Chondrocyte (in vitro differentiated cells): ENCODE measurements at regions not wholly inside any gene's neighbourhood (a gene's known extent, or its start where the extent isn't known, plus 50 kb on each side); places are given as distances from the start of the nearest gene placed in this dataset.

Experiments used
- DNase-seq: peaks from one replicate; pipeline ENCODE4 v3.0.0; 2021; ENCODE audit warnings: mixed read lengths, low spot score
- H3K27ac Mint-ChIP-seq: one replicate; pipeline ENCODE4 v1.8.0; 2021; ENCODE audit warnings: mild to moderate bottlenecking, moderate library complexity, mixed read lengths; ENCODE audit not compliant: unreplicated experiment
- H3K27me3 Mint-ChIP-seq: 2 replicates; pipeline ENCODE4 v1.8.0; 2021; ENCODE audit warnings: low read depth, mixed read lengths
- H3K36me3 Mint-ChIP-seq: 2 replicates; pipeline ENCODE4 v1.8.0; 2021; ENCODE audit warnings: low read depth, mixed read lengths
- H3K4me1 Mint-ChIP-seq: 2 replicates; pipeline ENCODE4 v1.8.0; 2021; ENCODE audit warnings: low read depth, mild to moderate bottlenecking, mixed read lengths
- H3K4me3 Mint-ChIP-seq: one replicate; pipeline ENCODE4 v1.8.0; 2021; ENCODE audit warnings: mild to moderate bottlenecking, moderate library complexity, mixed read lengths; ENCODE audit not compliant: unreplicated experiment
- H3K9me3 Mint-ChIP-seq: 2 replicates; pipeline ENCODE4 v1.8.0; 2021; ENCODE audit warnings: low read depth, mixed read lengths
- TF ChIP-seq, protein P1 (sequence below): fragments of 200-600 bp; sonication (generic); IDR thresholded peaks from 2 replicates; pipeline ENCODE4 v1.5.0; 2021; ENCODE audit warnings: antibody characterized with exemption, mild to moderate bottlenecking, moderate library complexity

DNA sequence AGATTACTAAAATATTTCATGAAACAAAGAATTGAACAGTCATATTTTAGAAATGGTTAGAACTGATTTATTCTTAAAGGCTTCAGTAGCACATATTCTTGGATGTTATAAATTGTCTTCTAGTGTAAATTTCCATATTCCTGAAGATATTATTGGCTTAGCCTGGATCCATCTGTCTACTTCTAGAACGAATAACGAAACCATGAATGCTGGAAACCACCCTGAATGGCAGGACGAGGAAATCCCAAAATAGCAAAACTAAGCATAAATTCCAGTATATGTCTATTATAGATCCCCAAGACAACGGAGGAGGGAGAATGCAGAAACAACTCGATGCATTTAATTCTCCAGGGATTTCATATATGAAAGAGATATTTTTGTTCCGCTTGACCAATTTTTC is 2191.0 kb upstream of the ACO1 start:
- TF ChIP-seq, protein P1, sequence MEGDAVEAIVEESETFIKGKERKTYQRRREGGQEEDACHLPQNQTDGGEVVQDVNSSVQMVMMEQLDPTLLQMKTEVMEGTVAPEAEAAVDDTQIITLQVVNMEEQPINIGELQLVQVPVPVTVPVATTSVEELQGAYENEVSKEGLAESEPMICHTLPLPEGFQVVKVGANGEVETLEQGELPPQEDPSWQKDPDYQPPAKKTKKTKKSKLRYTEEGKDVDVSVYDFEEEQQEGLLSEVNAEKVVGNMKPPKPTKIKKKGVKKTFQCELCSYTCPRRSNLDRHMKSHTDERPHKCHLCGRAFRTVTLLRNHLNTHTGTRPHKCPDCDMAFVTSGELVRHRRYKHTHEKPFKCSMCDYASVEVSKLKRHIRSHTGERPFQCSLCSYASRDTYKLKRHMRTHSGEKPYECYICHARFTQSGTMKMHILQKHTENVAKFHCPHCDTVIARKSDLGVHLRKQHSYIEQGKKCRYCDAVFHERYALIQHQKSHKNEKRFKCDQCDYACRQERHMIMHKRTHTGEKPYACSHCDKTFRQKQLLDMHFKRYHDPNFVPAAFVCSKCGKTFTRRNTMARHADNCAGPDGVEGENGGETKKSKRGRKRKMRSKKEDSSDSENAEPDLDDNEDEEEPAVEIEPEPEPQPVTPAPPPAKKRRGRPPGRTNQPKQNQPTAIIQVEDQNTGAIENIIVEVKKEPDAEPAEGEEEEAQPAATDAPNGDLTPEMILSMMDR: no peak
- no peaks in the 10 kb centered on the region for H3K36me3 Mint-ChIP-seq
- peaks cover 4% of the 10 kb centered on the region for H3K9me3 Mint-ChIP-seq
- H3K4me3 Mint-ChIP-seq: no peak overlapping the region
- H3K4me1 Mint-ChIP-seq: no peaks in the 10 kb centered on the region
- no peaks in the 10 kb centered on the region for H3K27me3 Mint-ChIP-seq
- DNase-seq: no peak
- no peak overlapping the region for H3K27ac Mint-ChIP-seq

DNA sequence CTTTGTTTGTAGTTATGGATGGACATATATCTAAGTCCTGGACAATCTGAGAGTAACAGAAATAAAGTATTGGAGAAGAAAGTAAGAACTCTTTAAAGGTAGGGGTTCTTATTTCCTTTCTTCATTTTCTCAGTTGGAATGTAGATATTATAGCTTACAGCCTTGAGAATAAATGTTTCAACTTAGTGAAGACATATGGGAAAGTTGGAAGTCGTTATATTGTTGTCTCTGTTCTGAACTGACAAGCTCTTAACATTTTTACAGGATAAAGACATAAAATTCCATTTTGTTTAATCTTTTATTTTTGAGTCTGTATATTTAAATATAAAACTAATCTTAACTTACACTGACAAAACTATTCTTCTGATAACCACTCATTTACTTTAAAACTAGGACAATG is 2187.5 kb upstream of the ACO1 start:
- no peaks in the 10 kb centered on the region for H3K36me3 Mint-ChIP-seq
- no peak overlapping the region for H3K27ac Mint-ChIP-seq
- H3K4me1 Mint-ChIP-seq: no peaks in the 10 kb centered on the region
- no peaks in the 10 kb centered on the region for H3K27me3 Mint-ChIP-seq
- no peaks in the 10 kb centered on the region for H3K9me3 Mint-ChIP-seq
- TF ChIP-seq, protein P1: no peak
- no peak overlapping the region for H3K4me3 Mint-ChIP-seq
- no peak for DNase-seq

DNA sequence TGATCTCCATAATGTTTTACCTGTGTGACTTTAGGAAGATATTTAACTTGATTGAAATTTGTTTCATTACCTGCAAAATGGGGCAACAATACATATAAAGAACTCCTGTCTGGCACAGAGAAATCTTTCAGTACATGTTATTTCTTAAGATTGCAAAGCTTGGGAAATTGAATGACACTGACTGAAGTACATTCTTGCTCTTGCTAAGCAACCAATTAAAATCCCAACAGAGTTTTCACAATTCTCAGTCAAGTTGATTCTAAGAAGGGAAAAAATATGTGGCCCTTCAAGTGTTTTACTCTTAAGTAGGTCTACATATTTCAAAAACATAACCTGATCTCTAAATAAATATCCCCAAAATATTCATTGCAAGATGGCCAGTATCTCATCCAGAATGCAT is 2187.0 kb upstream of the ACO1 start:
- TF ChIP-seq, protein P1: no peak
- H3K36me3 Mint-ChIP-seq: no peaks in the 10 kb centered on the region
- no peaks in the 10 kb centered on the region for H3K27me3 Mint-ChIP-seq
- no peaks in the 10 kb centered on the region for H3K4me1 Mint-ChIP-seq
- H3K27ac Mint-ChIP-seq: no peak overlapping the region
- no peaks in the 10 kb centered on the region for H3K9me3 Mint-ChIP-seq
- DNase-seq: no peak
- H3K4me3 Mint-ChIP-seq: no peak overlapping the region

DNA sequence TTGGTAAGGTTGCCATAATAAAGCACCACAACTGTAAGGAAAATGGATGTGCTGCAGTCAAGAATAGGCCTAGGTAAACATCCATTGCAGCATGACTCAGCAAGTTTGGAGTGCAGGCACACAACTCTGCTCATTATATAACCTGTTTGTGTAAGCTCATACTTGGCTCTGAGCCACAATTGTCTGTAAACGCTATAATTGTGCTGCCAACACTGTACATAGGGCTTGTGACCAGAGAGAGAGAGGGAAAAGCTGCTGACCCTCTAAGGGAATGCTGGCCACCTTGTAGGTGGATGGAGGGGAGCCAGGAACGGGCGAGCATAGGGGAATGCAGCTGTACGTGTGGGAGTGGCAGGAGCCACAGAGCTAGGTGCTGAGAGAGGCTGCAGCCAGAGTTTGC is 2186.5 kb upstream of the ACO1 start:
- no peaks in the 10 kb centered on the region for H3K27me3 Mint-ChIP-seq

DNA sequence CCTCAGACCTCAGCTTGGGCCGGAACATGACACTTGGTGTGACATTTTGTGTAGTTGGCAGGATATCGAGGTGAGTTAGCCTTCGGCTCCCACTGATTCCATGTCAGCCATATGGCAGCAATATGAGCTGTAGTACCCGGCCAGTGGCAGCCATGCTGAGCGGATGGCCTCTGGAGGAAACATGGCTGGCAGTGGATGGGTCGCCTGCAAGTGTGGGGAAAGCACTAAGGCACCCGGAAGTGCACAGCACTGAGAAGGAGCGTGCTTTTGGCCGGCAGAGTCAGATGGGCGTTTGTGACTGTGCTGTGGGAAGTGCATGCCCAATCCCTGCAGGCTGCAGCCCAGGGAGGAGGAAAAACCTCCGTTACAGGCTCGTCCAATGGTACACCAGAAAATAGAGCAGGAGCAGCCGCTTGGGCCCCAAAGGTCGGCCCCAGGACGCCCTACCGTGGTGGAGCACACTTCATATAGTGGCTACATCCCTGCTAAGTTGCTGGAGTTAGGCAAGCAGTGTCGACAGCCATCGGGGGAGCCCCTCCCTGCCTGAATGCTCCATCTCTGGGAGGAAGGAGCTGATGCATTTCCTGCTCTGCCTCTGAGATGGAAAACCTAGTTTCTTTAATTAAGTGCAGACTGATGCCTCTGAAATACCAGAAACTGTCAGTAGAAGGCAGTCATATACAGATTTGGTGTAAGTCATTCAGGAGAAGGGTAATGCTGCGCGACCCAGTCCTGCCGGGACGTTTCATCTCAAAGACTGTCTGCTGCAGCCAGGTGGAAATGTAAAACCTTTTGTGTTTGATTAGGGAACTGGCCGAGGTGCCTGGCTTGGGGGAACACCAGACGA is 2185.8 kb upstream of the ACO1 start:
- TF ChIP-seq, protein P1: no peak
- Mint-ChIP-seq H3K4me3 (no peak overlapping the region), H3K9me3 (no peaks in the 10 kb centered on the region), H3K27me3 (no peaks in the 10 kb centered on the region), H3K27ac (no peak overlapping the region), H3K4me1 (no peaks in the 10 kb centered on the region), H3K36me3 (no peaks in the 10 kb centered on the region)
- peak; percentile 57 for DNase-seq

More for the DNA sequence above, 2186.5 kb upstream of the ACO1 start:
- H3K36me3 Mint-ChIP-seq: no peaks in the 10 kb centered on the region
- TF ChIP-seq, protein P1: no peak
- peak; percentile 49 for DNase-seq
- H3K27ac Mint-ChIP-seq: no peak overlapping the region
- H3K4me3 Mint-ChIP-seq: no peak overlapping the region
- H3K9me3 Mint-ChIP-seq: no peaks in the 10 kb centered on the region
- no peaks in the 10 kb centered on the region for H3K4me1 Mint-ChIP-seq
